B cell (primary cell): ENCODE measurements at regions not wholly inside any gene's neighbourhood (a gene's known extent, or its start where the extent isn't known, plus 50 kb on each side); places are given as distances from the start of the nearest gene placed in this dataset.

Experiments used
- ATAC-seq: fragments of 200-7000 bp; cut with Tn5 transposase; one replicate; pipeline ENCODE4 v1.10.0; 2021; ENCODE audit warnings: low read depth, mild to moderate bottlenecking, moderate number of reproducible peaks, moderate library complexity
- CTCF ChIA-PET: fragments of 350-600 bp; sonication (Branson Sonifier 250); formaldehyde crosslinking; loops from one replicate; lab custom pipeline; 2021; ENCODE audit warnings: antibody characterized with exemption, inconsistent platforms; lab: Charles Lee
- POLR2A ChIA-PET: fragments of 350-600 bp; sonication (Branson Sonifier 250); formaldehyde crosslinking; loops from one replicate; lab custom pipeline; 2021; ENCODE audit warnings: antibody characterized with exemption; lab: Charles Lee
- DNase-seq: peaks from one replicate; pipeline ENCODE4 v3.0.0; 2013
- H2AFZ ChIP-seq: 2 replicates; pipeline ENCODE4 v1.6.1; 2012; ENCODE audit warnings: mild to moderate bottlenecking, low read depth, low read length; ENCODE audit not compliant: insufficient read depth, poor library complexity, severe bottlenecking
- H3K27ac ChIP-seq, 2 donors: 1 replicate in 1 of 2; 2 replicates in 1 of 2; pipeline ENCODE4 v1.5.1; 2012 to 2013; ENCODE audit warnings: low read length in 2 of 2, mild to moderate bottlenecking in 2 of 2, moderate library complexity in 1 of 2
- H3K27me3 ChIP-seq, 4 experiments: fragments of 200-600 bp in 1 of 4; sonication (generic) in 1 of 4; replicated peaks in 1 of 4; 1 replicate in 2 of 4; 2 replicates in 2 of 4; pipeline versions ENCODE4 v1.6.1 to v1.7.0; 2013 to 2016; ENCODE audit warnings: low read length in 3 of 4, mild to moderate bottlenecking in 2 of 4, mixed read lengths in 1 of 4, moderate library complexity in 1 of 4; ENCODE audit not compliant: insufficient read depth in 4 of 4, control insufficient read depth in 3 of 4; ENCODE audit errors: control extremely low read depth in 1 of 4
- H3K36me3 ChIP-seq, 2 experiments: replicated peaks in 1 of 2; 1 replicate in 1 of 2; 2 replicates in 1 of 2; pipeline versions ENCODE4 v1.6.1 to v1.7.1; 2013; ENCODE audit warnings: low read length in 1 of 2; ENCODE audit not compliant: insufficient read depth in 2 of 2, control insufficient read depth in 1 of 2; ENCODE audit errors: control extremely low read depth in 1 of 2, extremely low read depth in 1 of 2
- H3K4me1 ChIP-seq, 2 donors: fragments of 200-600 bp in 1 of 2; sonication (generic) in 1 of 2; 1 replicate in 1 of 2; 2 replicates in 1 of 2; pipeline versions ENCODE4 v1.5.1 to v1.6.1; 2013 to 2017; ENCODE audit warnings: low read length in 2 of 2; ENCODE audit not compliant: control insufficient read depth in 2 of 2, insufficient read depth in 2 of 2
- H3K4me2 ChIP-seq: replicated peaks from 2 replicates; pipeline ENCODE3; 2012; ENCODE audit warnings: mild to moderate bottlenecking, low read depth, low read length; ENCODE audit not compliant: poor library complexity, severe bottlenecking
- H3K4me3 ChIP-seq, 5 experiments: fragments of 200-600 bp in 1 of 5; sonication (generic) in 1 of 5; 1 replicate in 3 of 5; 2 replicates in 2 of 5; pipeline versions ENCODE4 v1.5.1 to v1.7.0; 2011 to 2016; ENCODE audit warnings: low read length in 4 of 5, mild to moderate bottlenecking in 4 of 5, low read depth in 2 of 5, control low read depth in 1 of 5, moderate library complexity in 1 of 5; ENCODE audit not compliant: insufficient read depth in 1 of 5; ENCODE audit errors: control extremely low read depth in 1 of 5, extremely low read depth in 1 of 5
- H3K79me2 ChIP-seq: fragments of 200-600 bp; sonication (generic); one replicate; pipeline ENCODE4 v1.6.0; 2016; ENCODE audit warnings: low read length; ENCODE audit not compliant: control insufficient read depth, insufficient read depth
- H3K9ac ChIP-seq: fragments of 200-600 bp; sonication (generic); 2 replicates; pipeline ENCODE4 v1.6.1; 2017; ENCODE audit warnings: mild to moderate bottlenecking, low read length, moderate library complexity
- H3K9me3 ChIP-seq, 3 donors: one replicate each; pipeline versions ENCODE4 v1.6.1 to v1.7.1; 2013; ENCODE audit warnings: low read length in 2 of 3; ENCODE audit not compliant: control insufficient read depth in 2 of 3, insufficient read depth in 1 of 3; ENCODE audit errors: control extremely low read depth in 1 of 3
- H4K20me1 ChIP-seq: 2 replicates; pipeline ENCODE4 v1.6.0; 2012; ENCODE audit warnings: mild to moderate bottlenecking, low read length; ENCODE audit not compliant: insufficient read depth, control insufficient read depth, poor library complexity, severe bottlenecking
- H3K27ac Mint-ChIP-seq: one replicate; pipeline ENCODE4 v1.8.0; 2021; ENCODE audit warnings: mixed read lengths
- H3K27me3 Mint-ChIP-seq: one replicate; pipeline ENCODE4 v1.8.0; 2021; ENCODE audit warnings: mixed read lengths
- H3K4me1 Mint-ChIP-seq: one replicate; pipeline ENCODE4 v1.8.0; 2021; ENCODE audit warnings: mixed read lengths
- H3K4me3 Mint-ChIP-seq: one replicate; pipeline ENCODE4 v1.8.0; 2021; ENCODE audit warnings: mixed read lengths
- H3K9me3 Mint-ChIP-seq: one replicate; pipeline ENCODE4 v1.8.0; 2022; ENCODE audit warnings: mixed read lengths; ENCODE audit not compliant: insufficient read depth
- EZH2 ChIP-seq: IDR thresholded peaks from 2 replicates; pipeline ENCODE4 v1.6.1; 2012; ENCODE audit warnings: borderline replicate concordance, low read depth, mild to moderate bottlenecking, moderate library complexity, low read length; ENCODE audit not compliant: insufficient read depth, poor library complexity, severe bottlenecking
- WGBS: methylation state at CpG from one replicate; pipeline ENCODE4 v1.1.5; 2013; ENCODE audit warnings: missing lambda C conversion rate; ENCODE audit not compliant: insufficient coverage; 5-methylcytosine and 5-hydroxymethylcytosine counted together
- intact Hi-C: fragments of 100-400 bp; cut with micrococcal nuclease; formaldehyde crosslinking; loops from one replicate; pipeline ENCODE4 v1.10.0; 2022
- TF ChIP-seq, protein P1 (sequence below): fragments of 200-600 bp; IDR thresholded peaks from one replicate; pipeline ENCODE4 v1.8.0; 2022; ENCODE audit warnings: antibody characterized with exemption, mild to moderate bottlenecking

DNA sequence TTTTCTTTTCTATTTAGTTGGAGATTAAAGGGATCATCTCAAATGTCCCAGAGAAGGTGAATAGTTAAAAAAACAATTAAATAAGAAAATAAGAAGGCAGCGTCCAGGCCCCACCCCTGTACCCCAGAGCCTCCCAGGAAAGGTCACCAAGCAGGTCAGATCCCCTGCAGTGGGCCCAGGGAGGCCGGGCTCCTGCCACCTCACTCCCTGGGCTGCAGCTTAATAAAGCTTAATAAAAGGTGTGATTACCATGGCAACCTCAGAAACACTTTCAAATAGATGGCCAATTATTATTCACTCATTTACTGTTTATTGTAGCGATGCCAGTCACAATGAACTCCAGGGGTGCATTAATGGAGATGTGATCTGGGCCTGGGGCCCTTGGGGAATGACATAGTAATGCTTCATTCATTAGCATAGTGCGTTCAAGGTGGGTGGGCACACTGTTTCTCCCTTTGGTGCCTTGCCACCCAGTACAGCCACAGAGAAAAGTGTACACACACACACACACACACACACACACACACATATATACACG is 386.2 kb downstream of the CADM1 start:
- intact Hi-C loops, result no loop called here
- Mint-ChIP-seq H3K27ac (no peak overlapping the region), H3K9me3 (no peaks in the 10 kb centered on the region), H3K27me3 (peaks cover 3% of the 10 kb centered on the region), H3K4me1 (no peaks in the 10 kb centered on the region), H3K4me3 (no peak overlapping the region)
- no peak overlapping the region for H3K27ac ChIP-seq
- 75% methylated on average over 1 of the region's 5 CpGs for WGBS
- H3K4me3 ChIP-seq, result no peak overlapping the region
- H2AFZ ChIP-seq, result no peak overlapping the region
- CTCF ChIA-PET, result no interaction called here
- H4K20me1 ChIP-seq, result no peaks in the 10 kb centered on the region
- no peak overlapping the region for H3K4me2 ChIP-seq
- H3K79me2 ChIP-seq, result no peaks in the 10 kb centered on the region
- POLR2A ChIA-PET, result no interaction called here
- no peaks in the 10 kb centered on the region for H3K9me3 ChIP-seq
- H3K4me1 ChIP-seq, result no peaks in the 10 kb centered on the region
- H3K36me3 ChIP-seq, result no peaks in the 10 kb centered on the region
- H3K9ac ChIP-seq, result no peak overlapping the region
- no peaks in the 10 kb centered on the region for H3K27me3 ChIP-seq
- DNase-seq (no peak), ATAC-seq (no peak)
- TF ChIP-seq, protein P1, sequence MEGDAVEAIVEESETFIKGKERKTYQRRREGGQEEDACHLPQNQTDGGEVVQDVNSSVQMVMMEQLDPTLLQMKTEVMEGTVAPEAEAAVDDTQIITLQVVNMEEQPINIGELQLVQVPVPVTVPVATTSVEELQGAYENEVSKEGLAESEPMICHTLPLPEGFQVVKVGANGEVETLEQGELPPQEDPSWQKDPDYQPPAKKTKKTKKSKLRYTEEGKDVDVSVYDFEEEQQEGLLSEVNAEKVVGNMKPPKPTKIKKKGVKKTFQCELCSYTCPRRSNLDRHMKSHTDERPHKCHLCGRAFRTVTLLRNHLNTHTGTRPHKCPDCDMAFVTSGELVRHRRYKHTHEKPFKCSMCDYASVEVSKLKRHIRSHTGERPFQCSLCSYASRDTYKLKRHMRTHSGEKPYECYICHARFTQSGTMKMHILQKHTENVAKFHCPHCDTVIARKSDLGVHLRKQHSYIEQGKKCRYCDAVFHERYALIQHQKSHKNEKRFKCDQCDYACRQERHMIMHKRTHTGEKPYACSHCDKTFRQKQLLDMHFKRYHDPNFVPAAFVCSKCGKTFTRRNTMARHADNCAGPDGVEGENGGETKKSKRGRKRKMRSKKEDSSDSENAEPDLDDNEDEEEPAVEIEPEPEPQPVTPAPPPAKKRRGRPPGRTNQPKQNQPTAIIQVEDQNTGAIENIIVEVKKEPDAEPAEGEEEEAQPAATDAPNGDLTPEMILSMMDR, result no peak
- no peak for TF ChIP-seq EZH2

GRCh38 chr11:115119146-115119545 is 385.1 kb downstream of the CADM1 start:
- intact Hi-C loops, result no loop called here
- ATAC-seq (no peak), DNase-seq (no peak)
- TF ChIP-seq, protein P1, result no peak
- TF ChIP-seq EZH2, result no peak
- no peak overlapping the region for H3K27ac ChIP-seq
- H3K4me1 ChIP-seq, result no peaks in the 10 kb centered on the region
- no peaks in the 10 kb centered on the region for H3K9me3 ChIP-seq
- Mint-ChIP-seq H3K9me3 (no peaks in the 10 kb centered on the region), H3K27me3 (peaks cover 3% of the 10 kb centered on the region), H3K27ac (no peak overlapping the region), H3K4me3 (no peak overlapping the region), H3K4me1 (no peaks in the 10 kb centered on the region)
- H4K20me1 ChIP-seq, result no peaks in the 10 kb centered on the region
- no peaks in the 10 kb centered on the region for H3K27me3 ChIP-seq
- WGBS, result 55% methylated on average over 3 of the region's 6 CpGs
- ChIA-PET CTCF (no interaction called here), POLR2A (no interaction called here)
- no peak overlapping the region for H3K9ac ChIP-seq
- no peaks in the 10 kb centered on the region for H3K36me3 ChIP-seq
- H2AFZ ChIP-seq, result no peak overlapping the region
- H3K4me2 ChIP-seq, result no peak overlapping the region
- H3K79me2 ChIP-seq, result no peaks in the 10 kb centered on the region
- H3K4me3 ChIP-seq, result no peak overlapping the region
